Amniotic stem cell (primary cell): ENCODE measurements at regions not wholly inside any gene's neighbourhood (a gene's known extent, or its start where the extent isn't known, plus 50 kb on each side); places are given as distances from the start of the nearest gene placed in this dataset.

ENCODE experiments used
- DNase-seq: peaks from one replicate; lab custom pipeline; 2025; lab: John Stamatoyannopoulos, UW

DNA sequence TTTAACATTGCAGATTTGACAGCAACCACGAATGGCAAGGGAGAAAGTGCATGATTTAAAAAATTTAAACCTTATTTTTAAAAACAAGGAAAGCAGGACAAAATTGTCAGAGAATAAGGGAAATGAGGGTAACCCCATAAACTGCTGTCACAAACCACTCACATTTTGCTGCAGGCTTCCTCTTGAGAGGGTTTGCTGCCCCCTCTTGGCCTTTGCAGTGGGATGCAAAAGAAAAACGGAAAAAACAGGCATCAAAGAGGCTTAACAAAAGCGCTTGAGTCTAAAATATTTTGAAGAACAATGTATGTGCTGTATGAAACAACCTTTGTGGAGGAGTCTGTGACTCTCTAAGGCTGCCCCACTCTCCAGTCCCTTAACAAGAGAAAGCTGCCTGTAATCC, 91.6 kb downstream of the TMX3 start:
- peak; percentile 29 for DNase-seq

DNA sequence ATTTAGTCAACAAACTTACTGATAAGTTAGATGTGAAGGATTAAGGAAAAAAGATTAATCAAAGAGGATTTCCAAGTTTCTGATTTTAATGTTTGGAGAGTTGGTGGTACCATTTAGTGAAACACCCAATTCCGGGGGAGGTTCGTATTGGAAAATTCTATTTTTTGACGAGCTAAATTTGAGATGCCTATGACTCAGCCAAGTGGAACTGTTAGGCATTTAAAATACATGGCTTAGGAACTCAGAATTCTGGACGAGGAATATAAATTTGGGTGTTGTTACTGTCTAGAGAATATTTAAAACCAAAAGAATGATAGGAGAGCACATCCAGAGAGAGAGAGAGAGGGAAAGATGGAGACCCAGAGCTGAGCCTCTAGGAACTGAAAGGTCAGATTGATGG, 103.6 kb downstream of the TMX3 start:
- DNase-seq: no peak

- no peak for DNase-seq
Measured at GRCh38 chr18:68608851-68609490, 105.9 kb downstream of the TMX3 start.

DNA sequence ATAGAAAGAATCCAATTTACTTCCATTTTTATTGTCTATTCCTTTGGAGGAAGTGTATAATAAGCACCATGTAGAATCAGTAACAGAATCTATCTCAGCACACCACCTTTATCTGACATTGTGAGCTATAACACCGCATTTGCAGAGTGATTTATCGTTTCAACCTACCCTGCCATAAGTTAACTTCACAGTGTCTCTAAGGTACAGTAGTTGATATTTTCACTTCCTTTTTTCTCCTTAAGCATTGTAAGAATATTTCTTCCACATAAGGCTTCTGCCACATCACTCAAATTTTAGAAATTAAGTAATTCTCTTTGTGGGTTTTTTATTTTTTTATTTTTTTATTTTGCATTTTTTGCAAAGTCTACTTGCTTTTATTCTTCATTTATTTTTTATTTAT, 107.1 kb downstream of the TMX3 start:
- no peak for DNase-seq

GRCh38 chr18:68604256-68604655, 110.7 kb downstream of the TMX3 start:
- DNase-seq: no peak

DNA sequence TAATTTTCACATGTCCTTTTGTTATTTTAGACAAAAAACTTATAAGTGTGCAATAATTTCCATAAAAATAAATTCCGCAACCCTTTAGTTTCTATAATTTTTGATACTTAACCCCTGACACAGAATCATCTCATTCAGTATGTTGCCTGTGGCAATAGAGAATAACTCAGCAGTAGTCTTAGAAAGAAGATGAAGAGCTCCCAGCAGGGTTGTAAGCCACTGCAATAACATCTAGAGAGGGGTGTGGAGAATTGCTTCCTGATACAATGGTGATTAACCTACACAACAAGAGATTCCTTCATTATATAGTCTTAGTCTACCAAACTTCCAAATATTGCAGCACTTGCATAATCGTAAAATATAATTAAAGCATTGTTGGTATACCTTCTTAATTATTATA, 118.9 kb downstream of the TMX3 start:
- DNase-seq: no peak

DNA sequence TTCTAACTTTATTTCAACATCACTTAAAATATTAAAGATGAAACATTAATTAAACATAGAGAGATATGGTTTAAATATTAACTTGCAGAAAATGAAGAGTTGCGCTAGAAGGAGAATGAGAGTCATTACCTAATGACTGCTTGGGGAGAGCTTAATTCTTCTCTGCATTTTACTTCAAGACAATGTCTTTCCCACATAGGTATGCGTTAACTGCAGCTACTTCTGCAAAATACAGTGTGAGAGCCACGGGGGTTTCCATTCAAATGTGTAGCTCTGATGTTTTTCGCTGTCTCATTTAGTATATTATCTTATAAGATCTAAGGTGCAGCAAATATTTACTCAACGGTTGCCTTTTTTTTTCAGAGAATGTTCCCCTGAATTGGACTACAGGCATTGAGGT, 126.7 kb downstream of the TMX3 start:
- DNase-seq: no peak

GRCh38 chr18:68583685-68584084, 131.2 kb downstream of the TMX3 start:
- no peak for DNase-seq

DNA sequence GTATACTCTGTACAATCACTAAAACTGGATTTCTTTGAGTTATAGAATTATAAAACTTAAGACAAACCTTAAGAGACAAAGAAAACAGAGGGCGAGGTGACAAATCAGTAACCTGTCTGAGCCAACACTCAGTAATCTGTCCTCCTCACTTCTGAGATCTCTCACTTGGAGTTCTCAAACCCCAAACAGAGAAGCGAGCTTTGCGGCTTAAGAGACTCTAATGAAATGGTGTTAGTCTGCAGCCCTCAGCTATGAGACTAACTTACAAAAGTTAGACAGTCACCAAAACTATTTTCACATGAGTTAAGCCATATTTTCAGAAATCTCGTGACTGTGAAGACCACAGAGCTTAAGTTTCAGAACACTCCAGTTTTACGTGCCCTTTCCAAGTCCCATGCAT, 140.6 kb downstream of the TMX3 start:
- no peak for DNase-seq

GRCh38 chr18:68569936-68570335, 145.0 kb downstream of the TMX3 start:
- no peak for DNase-seq

- no peak for DNase-seq
Measured at GRCh38 chr18:68568364-68569155, 146.3 kb downstream of the TMX3 start.

DNA sequence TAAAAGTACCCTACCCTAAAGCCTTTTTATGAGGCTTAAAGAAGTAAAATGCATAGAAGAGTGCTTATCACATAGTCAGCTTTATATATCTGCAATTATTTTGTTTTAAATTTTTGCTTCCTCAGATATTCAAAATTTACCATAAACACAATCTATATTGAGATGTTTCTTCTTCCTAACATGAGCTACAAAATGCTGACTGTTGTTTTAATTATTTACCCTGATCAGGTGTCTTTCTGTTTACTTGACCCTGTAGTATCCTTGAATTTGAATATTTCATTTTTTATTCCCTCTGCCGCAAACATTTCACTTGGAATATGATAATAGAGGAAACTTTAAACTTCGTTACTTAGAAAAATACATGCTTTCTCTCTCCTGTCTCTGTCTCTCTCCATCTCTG, 147.9 kb downstream of the TMX3 start:
- no peak for DNase-seq

DNA sequence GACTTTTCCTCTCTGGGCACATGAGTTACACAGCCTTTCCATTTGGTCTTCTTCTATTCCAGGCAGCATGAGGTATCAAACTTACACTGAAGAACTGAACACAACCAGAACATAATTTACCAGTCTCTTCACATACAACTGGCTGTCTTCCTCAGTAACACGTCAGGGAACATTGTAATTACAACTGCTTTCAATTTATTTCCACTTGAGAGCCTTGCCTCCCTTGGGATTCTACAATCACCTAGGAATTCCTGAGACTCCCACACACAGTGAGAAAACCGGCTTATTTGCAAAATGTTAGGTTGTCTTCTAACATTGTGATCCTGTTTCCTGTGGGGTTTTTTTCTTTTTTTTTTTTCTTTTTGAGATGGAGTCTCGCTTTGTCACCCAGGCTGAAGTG, 149.9 kb downstream of the TMX3 start:
- DNase-seq: no peak

DNA sequence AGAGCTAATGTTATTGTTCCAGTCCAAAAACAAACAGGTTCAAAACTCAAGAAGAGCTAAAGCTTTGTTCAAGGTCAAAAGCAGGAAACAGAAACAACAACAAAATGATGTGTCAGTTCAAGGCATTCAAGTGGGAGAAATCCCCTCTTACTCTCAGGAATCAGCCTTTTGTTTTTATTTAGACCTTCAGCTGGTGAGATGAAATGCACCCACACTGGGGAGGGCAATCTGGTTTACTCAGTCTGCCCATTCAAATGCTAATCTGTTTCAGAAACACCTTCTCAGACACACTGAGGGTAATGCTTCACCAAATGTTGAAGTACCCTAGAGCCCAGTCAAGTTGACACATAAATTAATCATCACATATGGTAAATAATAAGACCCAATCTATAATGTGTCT, 150.6 kb downstream of the TMX3 start:
- DNase-seq: no peak

GRCh38 chr18:68560128-68560527, 154.8 kb downstream of the TMX3 start:
- DNase-seq: no peak

- no peak for DNase-seq
Measured at GRCh38 chr18:68557183-68557582, 157.7 kb downstream of the TMX3 start.

GRCh38 chr18:68555879-68556301, 159.0 kb downstream of the TMX3 start:
- no peak for DNase-seq

DNA sequence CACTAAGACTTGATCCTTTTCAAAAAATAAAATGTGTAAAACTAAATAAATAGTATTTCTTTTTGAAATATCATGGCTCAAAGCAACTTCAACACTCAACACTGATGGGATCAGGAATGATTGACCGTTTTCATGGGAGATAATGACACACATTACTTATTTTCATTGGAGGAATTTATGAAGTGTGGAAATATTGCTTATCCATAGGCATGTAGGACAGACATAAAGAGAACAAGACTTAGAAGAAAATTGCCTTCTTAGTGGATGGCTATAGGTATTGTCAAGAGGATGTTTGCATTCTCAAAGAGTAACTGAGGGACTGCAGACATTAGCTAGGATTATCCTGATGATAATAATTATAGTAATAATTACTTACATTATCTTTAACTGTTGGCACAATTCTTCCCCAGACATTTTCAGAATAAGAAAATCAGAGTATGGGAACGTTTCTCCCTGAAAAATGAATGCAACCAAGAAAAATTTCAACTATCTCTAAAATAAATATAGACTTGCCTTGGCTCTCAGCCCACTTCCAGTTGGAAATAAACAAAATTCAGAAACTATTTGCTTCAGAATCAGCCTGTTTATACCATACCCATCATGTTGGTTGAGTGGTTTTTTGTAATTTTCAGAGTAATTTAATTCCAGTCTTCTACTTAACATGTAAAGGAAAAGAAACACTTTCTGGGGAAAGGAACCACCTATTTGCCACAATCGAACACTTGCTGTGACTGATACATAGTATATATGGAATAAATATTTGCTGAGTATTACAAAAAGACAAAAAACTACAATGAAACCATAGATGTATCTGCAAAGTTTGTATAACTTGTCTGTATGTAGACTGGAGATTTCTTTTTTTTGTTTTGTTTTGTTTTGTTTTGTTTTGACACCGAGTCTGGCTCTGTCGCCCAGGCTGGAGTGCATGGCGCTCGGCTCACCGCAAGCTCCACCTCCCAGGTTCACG, 165.7 kb downstream of the TMX3 start:
- DNase-seq: peak; percentile 9

DNA sequence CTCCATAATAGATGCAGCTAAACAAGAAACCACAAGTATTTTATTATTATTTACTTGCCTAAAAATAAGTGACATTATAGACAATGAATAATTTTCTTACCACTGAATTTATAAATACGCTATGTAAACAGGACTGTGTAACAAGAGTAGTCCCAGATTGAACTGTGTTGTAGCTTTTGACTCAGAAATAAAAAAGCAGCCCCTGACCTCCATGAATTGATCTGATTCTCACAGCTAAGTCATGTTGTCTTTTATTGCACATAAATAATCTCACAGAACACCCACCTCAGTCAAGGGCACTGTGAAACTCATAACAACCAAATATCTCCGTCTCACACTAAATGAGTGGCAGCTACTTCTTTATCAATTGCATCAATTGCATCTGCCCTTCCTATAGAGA, 171.6 kb downstream of the TMX3 start:
- no peak for DNase-seq

DNA sequence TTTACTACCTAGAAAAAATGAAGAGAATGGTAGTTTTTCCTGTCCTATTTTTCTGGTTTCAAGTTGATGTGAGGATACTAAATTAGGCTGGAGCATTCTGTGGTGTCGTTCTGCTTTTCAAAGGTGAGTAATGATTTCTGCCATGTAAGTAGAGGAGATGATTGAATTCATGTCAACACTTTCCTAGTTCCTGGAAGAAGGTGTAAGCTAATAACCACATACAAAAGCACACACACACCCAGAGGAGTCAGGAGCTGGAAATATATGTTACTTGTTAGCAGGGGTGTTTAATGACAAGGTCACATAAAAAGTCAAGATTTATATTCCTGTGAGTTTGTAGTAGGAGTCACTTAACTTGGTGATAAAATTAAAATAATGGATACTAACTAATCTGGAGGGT, 172.1 kb downstream of the TMX3 start:
- DNase-seq: no peak

DNA sequence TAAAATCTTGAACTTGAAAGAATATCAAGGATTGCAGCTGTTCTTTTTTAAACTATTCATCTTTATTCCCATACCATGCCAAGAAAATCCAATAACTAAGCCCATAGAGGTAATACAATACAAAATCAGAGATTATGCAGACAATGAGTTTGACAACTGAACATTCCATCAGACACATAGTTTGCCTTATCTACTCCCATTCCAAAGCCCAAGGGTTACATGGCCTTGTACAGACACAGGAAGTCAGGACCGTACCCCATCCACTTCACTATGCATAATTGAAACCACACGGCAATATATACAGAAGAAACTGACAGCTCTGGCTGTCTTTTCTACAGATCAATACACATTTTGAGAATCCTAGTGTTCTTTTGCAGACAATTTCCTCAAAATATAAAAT, 181.3 kb downstream of the TMX3 start:
- no peak for DNase-seq

GRCh38 chr18:68532328-68532885, 182.5 kb downstream of the TMX3 start:
- DNase-seq: no peak
